ENCODE measurements at regions not wholly inside any gene's neighbourhood (a gene's known extent, or its start where the extent isn't known, plus 50 kb on each side); places are given as distances from the start of the nearest gene placed in this dataset.

GRCh38 chr11:129508163-129508562 is 132.5 kb downstream of the BARX2 start:
- TF ChIP-seq POLR2A (IDR thresholded peaks at IDR 0.05; ENCODE audit: low read depth, low read length) (no peak), TAF1 (IDR thresholded peaks at IDR 0.05; ENCODE audit: low read depth, low read length) (no peak), POLR2AphosphoS5 (IDR thresholded peaks at IDR 0.05; ENCODE audit: low read depth, low read length) (no peak), POU2F2 (IDR thresholded peaks at IDR 0.05; ENCODE audit: low read depth, low read length) (no peak), SPI1 (IDR thresholded peaks at IDR 0.05; ENCODE audit: low read depth, low read length) (no peak)
